GM12873 (cell line): ENCODE measurements at regions not wholly inside any gene's neighbourhood (a gene's known extent, or its start where the extent isn't known, plus 50 kb on each side); places are given as distances from the start of the nearest gene placed in this dataset.

Experiments
- CTCF ChIP-seq: IDR thresholded peaks from 2 replicates; pipeline ENCODE4 v1.5.1; 2012; ENCODE audit warnings: low read depth, mild to moderate bottlenecking, moderate library complexity, low read length, control low read depth; ENCODE audit not compliant: insufficient read depth; ENCODE audit errors: missing control alignments

GRCh38 chr4:44801384-44801783 lies 75.0 kb upstream of the GNPDA2 start:
- TF ChIP-seq CTCF = no peak

GRCh38 chr4:44791831-44792230 lies 65.5 kb upstream of the GNPDA2 start:
- no peak for TF ChIP-seq CTCF

GRCh38 chr4:44777115-44777514 lies 50.8 kb upstream of the GNPDA2 start:
- TF ChIP-seq CTCF = no peak
